HEK293 (cell line): ENCODE measurements at regions not wholly inside any gene's neighbourhood (a gene's known extent, or its start where the extent isn't known, plus 50 kb on each side); places are given as distances from the start of the nearest gene placed in this dataset.
"Not testable (repeated sequence)": the region's sequence is repeated elsewhere in the genome, so short reads cannot be mapped to it uniquely, and the experiment has no call there.

Source experiments
- WT1 ChIP-seq: fragments of 450-650 bp; formaldehyde crosslinking; IDR thresholded peaks from 2 replicates; pipeline ENCODE4 v1.5.1; 2016; ENCODE audit warnings: missing biosample characterization, missing genetic modification characterization
- ZNF239 ChIP-seq: fragments of 450-650 bp; formaldehyde crosslinking; IDR thresholded peaks from 2 replicates; pipeline ENCODE4 v1.5.1; 2016; ENCODE audit warnings: missing biosample characterization, missing genetic modification characterization
- TF ChIP-seq, protein P1 (sequence below): fragments of 450-650 bp; formaldehyde crosslinking; IDR thresholded peaks from 2 replicates; pipeline ENCODE4 v1.5.1; 2017; ENCODE audit warnings: missing biosample characterization, missing genetic modification characterization

GRCh38 chr4:84101653-84102625 is 397.2 kb downstream of the NKX6-1 start:
- not testable (repeated sequence) for TF ChIP-seq WT1; ZNF239 (tag by site-specific recombination)
- TF ChIP-seq, protein P1, sequence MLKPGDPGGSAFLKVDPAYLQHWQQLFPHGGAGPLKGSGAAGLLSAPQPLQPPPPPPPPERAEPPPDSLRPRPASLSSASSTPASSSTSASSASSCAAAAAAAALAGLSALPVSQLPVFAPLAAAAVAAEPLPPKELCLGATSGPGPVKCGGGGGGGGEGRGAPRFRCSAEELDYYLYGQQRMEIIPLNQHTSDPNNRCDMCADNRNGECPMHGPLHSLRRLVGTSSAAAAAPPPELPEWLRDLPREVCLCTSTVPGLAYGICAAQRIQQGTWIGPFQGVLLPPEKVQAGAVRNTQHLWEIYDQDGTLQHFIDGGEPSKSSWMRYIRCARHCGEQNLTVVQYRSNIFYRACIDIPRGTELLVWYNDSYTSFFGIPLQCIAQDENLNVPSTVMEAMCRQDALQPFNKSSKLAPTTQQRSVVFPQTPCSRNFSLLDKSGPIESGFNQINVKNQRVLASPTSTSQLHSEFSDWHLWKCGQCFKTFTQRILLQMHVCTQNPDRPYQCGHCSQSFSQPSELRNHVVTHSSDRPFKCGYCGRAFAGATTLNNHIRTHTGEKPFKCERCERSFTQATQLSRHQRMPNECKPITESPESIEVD (tag by site-specific recombination) = not testable (repeated sequence)
